Cardiac muscle cell (in vitro differentiated cells and primary cell): ENCODE measurements at regions not wholly inside any gene's neighbourhood (a gene's known extent, or its start where the extent isn't known, plus 50 kb on each side); places are given as distances from the start of the nearest gene placed in this dataset.

Experiments used
- DNase-seq, 2 donors: peaks; one replicate each; pipeline versions ENCODE4 v3.0.0 to v3.0.0-alpha.2; 2010 to 2017; ENCODE audit warnings: low read depth in 1 of 2, low spot score in 1 of 2
- H3K27ac ChIP-seq: fragments of 200-600 bp; sonication (generic); 2 replicates; pipeline ENCODE4 v1.5.1; 2016
- H3K27me3 ChIP-seq: fragments of 200-600 bp; sonication (generic); 2 replicates; pipeline ENCODE4 v1.6.0; 2016; ENCODE audit warnings: control low read depth
- H3K36me3 ChIP-seq: fragments of 200-600 bp; sonication (generic); 2 replicates; pipeline ENCODE4 v1.5.1; 2016; ENCODE audit warnings: control low read depth
- H3K4me1 ChIP-seq: fragments of 200-600 bp; sonication (generic); 2 replicates; pipeline ENCODE4 v1.8.1; 2017; ENCODE audit warnings: low read depth, mild to moderate bottlenecking, mixed run types
- H3K4me3 ChIP-seq: fragments of 200-600 bp; sonication (generic); 2 replicates; pipeline ENCODE4 v1.5.1; 2016; ENCODE audit warnings: mild to moderate bottlenecking
- H3K9me3 ChIP-seq: fragments of 200-600 bp; sonication (generic); 2 replicates; pipeline ENCODE4 v1.5.1; 2017; ENCODE audit warnings: low read depth, mild to moderate bottlenecking, control low read depth
- TF ChIP-seq, protein P1 (sequence below): IDR thresholded peaks from 2 replicates; pipeline ENCODE4 v1.5.1; 2012; ENCODE audit warnings: low read depth, mild to moderate bottlenecking, low read length

DNA sequence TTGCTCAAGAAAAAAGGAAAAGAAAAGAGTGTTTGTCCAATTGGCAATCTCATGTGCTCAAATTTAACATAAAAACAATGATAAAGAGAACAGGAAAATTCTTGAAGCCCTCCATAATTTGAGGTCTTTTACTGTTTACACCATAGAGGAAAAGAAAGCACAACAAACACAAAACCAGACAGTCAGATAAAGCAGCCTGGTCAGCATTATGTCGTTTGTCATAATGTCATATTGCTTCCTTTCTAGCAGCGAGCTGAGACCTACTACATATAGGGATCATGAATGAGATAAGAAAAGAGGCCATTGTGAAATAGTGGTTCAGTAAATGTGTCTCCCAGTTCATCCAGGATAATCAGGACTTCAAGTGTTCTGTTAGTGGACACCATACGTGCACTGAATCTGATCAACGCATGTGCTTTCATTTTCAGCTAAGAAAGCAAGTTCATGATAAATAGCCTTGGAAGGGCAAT is 64.7 kb upstream of the SELENOP start:
- Histone ChIP-seq H3K4me3 (no peak overlapping the region), H3K27me3 (no peaks in the 10 kb centered on the region), H3K4me1 (peaks cover 4% of the 10 kb centered on the region), H3K9me3 (no peaks in the 10 kb centered on the region), H3K27ac (no peak overlapping the region), H3K36me3 (no peaks in the 10 kb centered on the region)
- peak in 1 of 2 donors; percentile 20 for DNase-seq
- TF ChIP-seq, protein P1, sequence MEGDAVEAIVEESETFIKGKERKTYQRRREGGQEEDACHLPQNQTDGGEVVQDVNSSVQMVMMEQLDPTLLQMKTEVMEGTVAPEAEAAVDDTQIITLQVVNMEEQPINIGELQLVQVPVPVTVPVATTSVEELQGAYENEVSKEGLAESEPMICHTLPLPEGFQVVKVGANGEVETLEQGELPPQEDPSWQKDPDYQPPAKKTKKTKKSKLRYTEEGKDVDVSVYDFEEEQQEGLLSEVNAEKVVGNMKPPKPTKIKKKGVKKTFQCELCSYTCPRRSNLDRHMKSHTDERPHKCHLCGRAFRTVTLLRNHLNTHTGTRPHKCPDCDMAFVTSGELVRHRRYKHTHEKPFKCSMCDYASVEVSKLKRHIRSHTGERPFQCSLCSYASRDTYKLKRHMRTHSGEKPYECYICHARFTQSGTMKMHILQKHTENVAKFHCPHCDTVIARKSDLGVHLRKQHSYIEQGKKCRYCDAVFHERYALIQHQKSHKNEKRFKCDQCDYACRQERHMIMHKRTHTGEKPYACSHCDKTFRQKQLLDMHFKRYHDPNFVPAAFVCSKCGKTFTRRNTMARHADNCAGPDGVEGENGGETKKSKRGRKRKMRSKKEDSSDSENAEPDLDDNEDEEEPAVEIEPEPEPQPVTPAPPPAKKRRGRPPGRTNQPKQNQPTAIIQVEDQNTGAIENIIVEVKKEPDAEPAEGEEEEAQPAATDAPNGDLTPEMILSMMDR = no peak

DNA sequence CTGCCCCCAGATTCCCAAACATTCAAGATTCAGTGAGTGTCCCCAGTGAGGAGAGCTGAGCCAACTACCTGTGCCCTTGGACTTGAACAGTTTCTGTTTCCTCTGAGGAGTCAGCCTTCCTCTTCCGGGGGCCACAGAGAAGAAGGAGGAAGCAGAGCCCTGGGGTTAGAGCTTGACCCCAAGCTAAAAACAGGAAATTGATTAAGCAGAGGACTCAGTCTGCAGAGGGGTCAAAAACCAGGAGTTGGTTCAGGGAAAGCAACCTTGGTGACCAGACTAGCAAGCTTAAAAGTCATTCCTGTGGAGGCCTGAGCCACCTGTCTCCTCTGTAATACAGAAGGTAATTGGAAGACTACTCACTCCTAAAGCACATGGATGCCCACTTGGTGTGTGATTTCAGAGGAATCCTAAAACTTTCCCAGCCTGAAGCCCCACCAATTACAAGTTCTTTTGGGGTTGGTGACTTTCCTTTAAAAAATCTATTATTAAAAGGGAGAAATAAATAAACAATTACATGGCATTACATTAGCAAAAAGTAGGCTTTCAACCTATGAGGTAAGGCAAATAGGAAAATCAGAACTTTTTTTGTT is 64.2 kb upstream of the SELENOP start:
- Histone ChIP-seq H3K27ac (no peak overlapping the region), H3K4me3 (no peak overlapping the region), H3K27me3 (no peaks in the 10 kb centered on the region), H3K36me3 (no peaks in the 10 kb centered on the region), H3K9me3 (no peaks in the 10 kb centered on the region), H3K4me1 (peaks cover 4% of the 10 kb centered on the region)
- no peak for DNase-seq
- TF ChIP-seq, protein P1 = no peak

DNA sequence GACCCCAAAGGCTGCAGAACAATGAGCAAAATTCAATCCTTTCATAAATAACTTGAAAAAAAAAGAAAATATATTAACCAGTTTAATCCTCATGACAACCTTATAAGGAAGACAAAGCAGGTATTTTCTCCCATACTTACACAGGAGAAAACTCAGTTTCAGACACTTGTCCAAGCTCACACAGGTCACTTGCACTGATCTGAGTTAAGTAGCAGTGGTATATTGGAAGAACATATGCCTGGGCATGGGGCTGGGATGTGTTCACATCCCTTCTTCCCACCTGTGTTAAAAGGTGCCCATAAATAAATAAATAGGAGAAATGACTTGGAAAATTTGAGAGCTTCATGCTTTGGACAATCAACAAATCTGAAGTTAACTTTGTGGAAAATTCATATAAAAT is 63.5 kb upstream of the SELENOP start:
- no peak overlapping the region for H3K4me3 ChIP-seq
- no peaks in the 10 kb centered on the region for H3K27me3 ChIP-seq
- TF ChIP-seq, protein P1 = no peak
- no peak overlapping the region for H3K27ac ChIP-seq
- H3K36me3 ChIP-seq = no peaks in the 10 kb centered on the region
- no peaks in the 10 kb centered on the region for H3K9me3 ChIP-seq
- DNase-seq = no peak
- H3K4me1 ChIP-seq = peaks cover 4% of the 10 kb centered on the region

DNA sequence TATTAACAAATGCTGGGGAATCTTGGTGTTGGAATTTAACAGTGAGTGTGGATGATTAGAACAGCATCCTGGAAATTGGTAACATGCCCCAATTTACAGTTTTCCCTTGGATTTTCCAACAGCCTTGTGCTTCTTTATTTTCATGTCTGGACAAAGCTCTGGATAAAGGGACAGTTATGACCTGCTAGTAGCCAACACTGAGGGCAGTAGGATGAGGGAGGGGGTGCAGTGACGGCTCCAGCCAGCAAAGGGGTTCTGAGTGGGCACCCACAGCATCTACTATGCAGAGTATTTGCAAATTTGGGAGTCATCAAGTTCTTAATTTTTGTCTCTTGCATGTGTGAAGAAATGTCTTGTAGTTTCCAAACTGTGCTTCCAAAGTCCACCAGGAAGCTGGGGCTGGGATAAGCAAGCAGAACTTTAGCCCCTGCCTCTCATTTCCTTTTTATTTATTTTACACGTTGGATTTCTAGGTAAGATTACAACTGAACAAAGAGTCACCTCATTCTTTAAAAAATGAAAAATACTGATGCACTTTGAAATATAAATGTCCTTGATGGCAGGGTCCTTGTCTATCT is 63.0 kb upstream of the SELENOP start:
- DNase-seq = no peak
- Histone ChIP-seq H3K4me3 (no peak overlapping the region), H3K36me3 (no peaks in the 10 kb centered on the region), H3K27me3 (no peaks in the 10 kb centered on the region), H3K9me3 (no peaks in the 10 kb centered on the region), H3K27ac (no peak overlapping the region), H3K4me1 (peaks cover 4% of the 10 kb centered on the region)
- TF ChIP-seq, protein P1 = no peak

DNA sequence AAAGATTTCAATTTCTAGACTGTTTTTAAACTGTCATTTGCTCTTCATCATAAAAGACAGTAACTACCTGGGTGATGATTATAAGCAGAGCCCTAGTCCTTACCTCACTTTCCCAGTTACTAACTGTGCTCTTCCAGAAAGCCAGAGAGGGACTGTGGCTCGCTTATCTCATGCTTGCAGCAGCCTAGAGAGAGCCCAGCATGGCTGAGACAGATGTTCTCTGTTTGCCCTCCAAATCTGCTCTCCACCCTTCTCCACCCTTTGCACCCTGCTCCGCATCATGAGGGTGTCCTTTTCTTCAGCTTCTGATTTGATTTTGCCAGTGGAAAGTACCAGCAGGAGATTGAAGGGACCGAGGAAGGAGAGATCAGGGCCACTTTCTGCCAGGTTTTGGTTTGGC is 61.2 kb upstream of the SELENOP start:
- no peak overlapping the region for H3K27ac ChIP-seq
- TF ChIP-seq, protein P1 = no peak

More for the DNA sequence above, 61.2 kb upstream of the SELENOP start:
- H3K9me3 ChIP-seq = no peaks in the 10 kb centered on the region
- H3K4me1 ChIP-seq = no peaks in the 10 kb centered on the region
- H3K4me3 ChIP-seq = no peak overlapping the region
- H3K27me3 ChIP-seq = no peaks in the 10 kb centered on the region
- no peaks in the 10 kb centered on the region for H3K36me3 ChIP-seq
- DNase-seq = no peak
